ENCODE measurements at regions not wholly inside any gene's neighbourhood (a gene's known extent, or its start where the extent isn't known, plus 50 kb on each side); places are given as distances from the start of the nearest gene placed in this dataset.

- TF ChIP-seq POLR2A (IDR thresholded peaks at IDR 0.05; ENCODE audit: low read length), result no peak
- no peak for TF ChIP-seq E2F6 (IDR thresholded peaks at IDR 0.05; ENCODE audit: borderline replicate concordance, low read depth)
- TF ChIP-seq, protein P1, sequence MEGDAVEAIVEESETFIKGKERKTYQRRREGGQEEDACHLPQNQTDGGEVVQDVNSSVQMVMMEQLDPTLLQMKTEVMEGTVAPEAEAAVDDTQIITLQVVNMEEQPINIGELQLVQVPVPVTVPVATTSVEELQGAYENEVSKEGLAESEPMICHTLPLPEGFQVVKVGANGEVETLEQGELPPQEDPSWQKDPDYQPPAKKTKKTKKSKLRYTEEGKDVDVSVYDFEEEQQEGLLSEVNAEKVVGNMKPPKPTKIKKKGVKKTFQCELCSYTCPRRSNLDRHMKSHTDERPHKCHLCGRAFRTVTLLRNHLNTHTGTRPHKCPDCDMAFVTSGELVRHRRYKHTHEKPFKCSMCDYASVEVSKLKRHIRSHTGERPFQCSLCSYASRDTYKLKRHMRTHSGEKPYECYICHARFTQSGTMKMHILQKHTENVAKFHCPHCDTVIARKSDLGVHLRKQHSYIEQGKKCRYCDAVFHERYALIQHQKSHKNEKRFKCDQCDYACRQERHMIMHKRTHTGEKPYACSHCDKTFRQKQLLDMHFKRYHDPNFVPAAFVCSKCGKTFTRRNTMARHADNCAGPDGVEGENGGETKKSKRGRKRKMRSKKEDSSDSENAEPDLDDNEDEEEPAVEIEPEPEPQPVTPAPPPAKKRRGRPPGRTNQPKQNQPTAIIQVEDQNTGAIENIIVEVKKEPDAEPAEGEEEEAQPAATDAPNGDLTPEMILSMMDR (IDR thresholded peaks at IDR 0.05), result no peak
- TF ChIP-seq MAFK (IDR thresholded peaks at IDR 0.05; ENCODE audit: partially characterized antibody), result no peak
Measured at GRCh38 chr9:118316831-118317343, 612.7 kb downstream of the TLR4 start.

Measured in A549 (cell line).